ENCODE measurements at regions not wholly inside any gene's neighbourhood (a gene's known extent, or its start where the extent isn't known, plus 50 kb on each side); places are given as distances from the start of the nearest gene placed in this dataset.
"Not testable (repeated sequence)": the region's sequence is repeated elsewhere in the genome, so short reads cannot be mapped to it uniquely, and the experiment has no call there.

GRCh38 chr5:101364469-101364868 is 461.4 kb upstream of the ST8SIA4 start:
- CTCF ChIA-PET = no interaction called here
- DNase-seq (ENCODE audit: extremely low spot score) = no peak
- no peak for TF ChIP-seq CTCF (IDR thresholded peaks at IDR 0.05; ENCODE audit: control extremely low read depth, extremely low read depth, low read depth, missing control alignments)
- POLR2A ChIA-PET = no interaction called here

GRCh38 chr5:101362067-101362466 is 459.0 kb upstream of the ST8SIA4 start:
- DNase-seq (ENCODE audit: extremely low spot score) = no peak
- no peak for TF ChIP-seq CTCF (IDR thresholded peaks at IDR 0.05; ENCODE audit: control extremely low read depth, extremely low read depth, low read depth, missing control alignments)
- CTCF ChIA-PET = no interaction called here
- POLR2A ChIA-PET = no interaction called here

GRCh38 chr5:101346906-101347305 is 443.8 kb upstream of the ST8SIA4 start:
- no peak for DNase-seq (ENCODE audit: extremely low spot score)
- no peak for TF ChIP-seq CTCF (IDR thresholded peaks at IDR 0.05; ENCODE audit: control extremely low read depth, extremely low read depth, low read depth, missing control alignments)
- POLR2A ChIA-PET = no interaction called here
- CTCF ChIA-PET = interaction anchor here (0.6 to 1.4 kb wide), 5 partner anchors 12 to 105 kb away, joined by 3 read pairs; no protein-coding TSS in a partner anchor

GRCh38 chr5:101346447-101346846 is 443.4 kb upstream of the ST8SIA4 start:
- ChIA-PET POLR2A (no interaction called here), CTCF (interaction anchor here (0.6 to 1.4 kb wide), 2 partner anchors 12 to 26 kb away, joined by 3 read pairs; no protein-coding TSS in a partner anchor)
- DNase-seq (ENCODE audit: extremely low spot score) = no peak
- TF ChIP-seq CTCF (IDR thresholded peaks at IDR 0.05; ENCODE audit: control extremely low read depth, extremely low read depth, low read depth, missing control alignments) = no peak

GRCh38 chr5:101338226-101338625 is 435.1 kb upstream of the ST8SIA4 start:
- ChIA-PET CTCF (interaction anchor here (1.4 kb wide), 1 partner anchor 10 kb away, joined by 3 read pairs; no protein-coding TSS in a partner anchor), POLR2A (no interaction called here)
- DNase-seq (ENCODE audit: extremely low spot score) = no peak
- no peak for TF ChIP-seq CTCF (IDR thresholded peaks at IDR 0.05; ENCODE audit: control extremely low read depth, extremely low read depth, low read depth, missing control alignments)

GRCh38 chr5:101327816-101328215 is 424.7 kb upstream of the ST8SIA4 start:
- no peak for TF ChIP-seq CTCF (IDR thresholded peaks at IDR 0.05; ENCODE audit: control extremely low read depth, extremely low read depth, low read depth, missing control alignments)
- ChIA-PET CTCF (no interaction called here), POLR2A (no interaction called here)
- DNase-seq (ENCODE audit: extremely low spot score) = no peak

- no peak for DNase-seq (ENCODE audit: extremely low spot score)
- ChIA-PET POLR2A (no interaction called here), CTCF (no interaction called here)
- no peak for TF ChIP-seq CTCF (IDR thresholded peaks at IDR 0.05; ENCODE audit: control extremely low read depth, extremely low read depth, low read depth, missing control alignments)
Observed at GRCh38 chr5:101326766-101327165, 423.7 kb upstream of the ST8SIA4 start.

GRCh38 chr5:101316401-101316800 is 413.3 kb upstream of the ST8SIA4 start:
- CTCF ChIA-PET; POLR2A ChIA-PET; DNase-seq (ENCODE audit: extremely low spot score): not testable (repeated sequence)
